H1 (cell line): ENCODE measurements at regions not wholly inside any gene's neighbourhood (a gene's known extent, or its start where the extent isn't known, plus 50 kb on each side); places are given as distances from the start of the nearest gene placed in this dataset.

ENCODE experiments used
- ATF3 ChIP-seq: IDR thresholded peaks from 2 replicates; pipeline ENCODE4 v1.6.1; 2011; ENCODE audit warnings: low read depth, mild to moderate bottlenecking, low read length; ENCODE audit not compliant: insufficient read depth
- CBX5 ChIP-seq: fragments of 300-800, 300-1000 bp; sonication (generic); IDR thresholded peaks from 2 replicates; pipeline ENCODE4 v1.7.1; 2016; ENCODE audit warnings: antibody characterized with exemption, low read length, low read depth
- CEBPB ChIP-seq: IDR thresholded peaks from 2 replicates; pipeline ENCODE4 v1.6.1; 2012; ENCODE audit warnings: low read depth, low read length
- CHD7 ChIP-seq: fragments of 300-600 bp; sonication (generic); IDR thresholded peaks from 2 replicates; pipeline ENCODE4 v1.7.1; 2012; ENCODE audit warnings: low read length, moderate library complexity, mild to moderate bottlenecking, inconsistent platforms; ENCODE audit not compliant: insufficient replicate concordance
- FOSL1 ChIP-seq: IDR thresholded peaks from 2 replicates; pipeline ENCODE4 v1.6.1; 2011; ENCODE audit warnings: mild to moderate bottlenecking, low read depth, low read length, moderate library complexity; ENCODE audit not compliant: insufficient read depth
- PHF8 ChIP-seq: fragments of 200-600 bp; sonication (generic); conservative IDR thresholded peaks from 2 replicates; pipeline ENCODE4 v1.7.1; 2012; ENCODE audit warnings: low read depth, mild to moderate bottlenecking, inconsistent platforms, low read length, moderate library complexity
- POLR2AphosphoS5 ChIP-seq: IDR thresholded peaks from 2 replicates; pipeline ENCODE4 v1.6.1; 2011; ENCODE audit warnings: low read depth, low read length

- TF ChIP-seq CHD7 (no peak), ATF3 (no peak), PHF8 (no peak), CEBPB (no peak), FOSL1 (no peak), POLR2AphosphoS5 (no peak), CBX5 (no peak)
Measured at GRCh38 chr3:110646496-110646895, 425.1 kb upstream of the NECTIN3 start (continued).
